CD4-positive, alpha-beta T cell treated with Interleukin-15 for 4 hours (primary cell): ENCODE measurements at regions not wholly inside any gene's neighbourhood (a gene's known extent, or its start where the extent isn't known, plus 50 kb on each side); places are given as distances from the start of the nearest gene placed in this dataset.
"Not testable (repeated sequence)": the region's sequence is repeated elsewhere in the genome, so short reads cannot be mapped to it uniquely, and the experiment has no call there.

Experiments used
- DNase-seq: peaks from one replicate; pipeline ENCODE4 v3.0.0-alpha.2; 2020; ENCODE audit warnings: low spot score

- DNase-seq, result no peak
Observed at GRCh38 chr2:175829741-175830140, 172.3 kb downstream of the LNPK start.

GRCh38 chr2:175827856-175828255 lies 174.2 kb downstream of the LNPK start:
- no peak for DNase-seq

- DNase-seq, result no peak
Observed at GRCh38 chr2:175824243-175824642, 177.8 kb downstream of the LNPK start.

DNA sequence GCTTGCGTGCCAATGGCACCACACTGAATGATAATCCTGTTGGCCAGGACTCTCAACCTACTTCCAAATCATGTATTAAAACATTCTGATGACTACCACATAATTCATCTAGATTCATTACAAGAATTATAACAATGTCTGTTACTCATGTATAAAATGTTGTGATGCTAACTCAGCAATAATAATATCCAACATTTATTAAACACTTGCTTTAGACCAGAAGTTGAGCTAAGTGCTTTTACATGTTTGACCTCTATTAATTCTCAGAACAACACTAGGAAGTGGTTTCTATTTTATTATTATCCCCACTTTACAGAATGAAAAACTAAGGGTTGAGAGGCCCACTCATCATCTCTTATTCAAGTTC lies 178.4 kb downstream of the LNPK start:
- DNase-seq, result no peak

DNA sequence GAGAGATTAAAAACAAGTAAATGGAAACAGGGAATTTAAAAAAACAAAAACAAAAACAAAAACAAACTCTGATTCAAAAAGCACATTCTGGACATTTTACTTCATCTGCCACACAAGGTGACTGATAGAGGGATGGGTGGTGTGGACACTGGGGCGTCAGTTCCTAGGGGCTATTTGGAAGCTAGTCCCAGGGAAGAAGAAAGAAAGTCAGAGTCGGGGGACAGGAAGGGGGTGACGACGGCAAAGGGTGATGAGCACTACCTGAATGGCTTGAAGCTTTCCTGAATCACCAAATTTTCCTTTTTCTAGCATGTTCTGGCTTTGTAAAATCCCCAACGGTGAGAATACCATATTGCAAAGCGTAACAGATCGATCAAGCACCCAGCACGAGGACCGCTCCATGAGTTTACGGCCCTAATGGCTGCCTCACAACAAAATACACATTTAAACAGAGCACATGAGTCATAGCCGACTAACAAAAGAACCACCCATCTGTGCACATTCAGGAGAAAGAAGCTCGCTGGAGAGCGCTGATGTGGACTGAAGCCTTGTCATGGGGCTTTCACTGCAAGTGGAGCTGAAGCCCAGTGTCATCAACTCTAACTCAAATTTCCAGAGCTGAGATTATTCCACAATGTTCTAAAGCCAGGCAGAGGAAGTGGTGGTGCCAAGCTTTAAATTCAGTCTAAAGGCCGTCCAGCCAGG lies 178.9 kb downstream of the LNPK start:
- no peak for DNase-seq

- DNase-seq, result no peak
Observed at GRCh38 chr2:175817221-175817620, 184.8 kb downstream of the LNPK start.

DNA sequence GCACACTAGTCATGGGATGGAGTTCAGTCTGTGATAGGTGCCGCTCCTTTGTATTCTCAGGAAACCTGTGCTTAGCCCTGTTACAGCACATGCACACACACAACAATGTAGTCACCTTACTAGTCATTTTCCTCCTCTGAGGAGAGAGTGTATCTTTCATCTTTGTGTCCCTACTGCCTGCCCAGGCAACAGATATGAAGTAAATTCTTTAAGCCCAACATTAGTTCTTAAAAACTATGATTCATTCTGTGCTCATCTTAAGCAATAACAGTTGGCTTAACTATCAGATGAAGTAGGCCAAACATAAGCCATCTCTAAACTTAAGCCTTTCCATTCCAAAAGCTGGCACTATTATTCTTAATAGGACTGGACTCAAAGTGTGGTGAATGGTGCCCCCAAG lies 186.5 kb downstream of the LNPK start:
- no peak for DNase-seq

- DNase-seq, result no peak
Observed at GRCh38 chr2:175811971-175812370, 190.1 kb downstream of the LNPK start.

DNA sequence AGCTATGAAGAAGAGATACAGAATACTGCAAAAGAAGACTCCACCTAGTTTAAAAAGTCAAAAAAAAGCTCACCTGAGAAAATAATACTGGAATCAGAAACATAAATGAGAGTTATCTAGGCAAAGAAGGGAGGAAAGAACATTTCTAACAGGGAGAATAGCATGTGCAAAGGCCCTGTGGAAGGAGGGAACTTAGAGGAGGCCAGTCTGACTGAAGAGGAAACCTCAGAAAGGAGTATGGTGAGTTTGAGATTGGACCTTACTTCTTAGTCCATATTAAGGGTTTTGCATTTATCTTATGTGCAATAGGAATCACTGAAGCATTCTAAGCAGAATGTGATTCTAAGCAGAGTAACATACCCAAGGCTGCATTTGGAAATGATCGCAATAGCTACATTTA lies 193.2 kb downstream of the LNPK start:
- no peak for DNase-seq

DNA sequence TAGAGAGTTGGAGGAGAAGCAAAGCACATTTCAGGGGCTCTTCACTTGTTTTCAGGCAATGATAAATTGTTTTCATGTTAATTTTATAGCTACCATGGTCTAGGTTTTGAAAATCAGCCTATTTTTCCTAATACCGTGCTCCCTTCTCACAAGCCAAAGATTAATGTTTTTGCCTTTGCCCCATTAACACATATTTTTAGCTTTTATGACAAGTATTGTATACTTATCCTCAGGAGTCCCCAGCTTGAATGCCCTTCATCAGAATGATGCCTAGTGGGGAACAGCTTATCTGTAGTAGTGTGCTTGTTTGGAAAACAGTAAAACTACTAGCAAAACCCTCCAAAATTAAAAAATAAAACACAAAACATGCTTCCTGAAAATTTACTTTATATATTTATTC lies 194.0 kb downstream of the LNPK start:
- no peak for DNase-seq

- no peak for DNase-seq
Observed at GRCh38 chr2:175807031-175807873, 194.8 kb downstream of the LNPK start.

GRCh38 chr2:175806570-175806969 lies 195.5 kb downstream of the LNPK start:
- DNase-seq, result no peak

- DNase-seq, result no peak
Observed at GRCh38 chr2:175806125-175806490, 196.0 kb downstream of the LNPK start.

GRCh38 chr2:175805442-175806124 lies 196.5 kb downstream of the LNPK start:
- no peak for DNase-seq

- DNase-seq, result no peak
Observed at GRCh38 chr2:175804122-175804521, 197.9 kb downstream of the LNPK start.

DNA sequence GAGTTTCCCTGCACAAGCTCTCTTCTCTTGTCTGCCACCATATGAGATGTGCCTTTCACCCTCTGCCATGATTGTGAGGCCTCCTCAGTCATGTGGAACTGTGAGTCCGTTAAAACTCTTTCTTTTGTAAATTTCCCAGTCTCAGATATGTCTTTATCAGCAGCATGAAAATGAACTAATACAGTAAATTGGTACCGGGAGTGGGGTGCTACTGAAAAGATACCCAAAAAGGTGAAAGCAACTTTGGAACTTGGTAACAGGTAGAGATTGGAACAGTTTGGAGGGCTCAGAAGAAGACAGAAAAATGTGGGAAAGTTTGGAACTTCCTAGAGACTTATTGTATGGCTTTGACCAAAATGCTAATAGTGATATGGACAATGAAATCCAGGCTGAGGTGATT lies 205.6 kb downstream of the LNPK start:
- DNase-seq, result not testable (repeated sequence)

GRCh38 chr2:175793648-175794047 lies 208.4 kb downstream of the LNPK start:
- DNase-seq, result no peak

- DNase-seq, result no peak
Observed at GRCh38 chr2:175792881-175793280, 209.2 kb downstream of the LNPK start.

DNA sequence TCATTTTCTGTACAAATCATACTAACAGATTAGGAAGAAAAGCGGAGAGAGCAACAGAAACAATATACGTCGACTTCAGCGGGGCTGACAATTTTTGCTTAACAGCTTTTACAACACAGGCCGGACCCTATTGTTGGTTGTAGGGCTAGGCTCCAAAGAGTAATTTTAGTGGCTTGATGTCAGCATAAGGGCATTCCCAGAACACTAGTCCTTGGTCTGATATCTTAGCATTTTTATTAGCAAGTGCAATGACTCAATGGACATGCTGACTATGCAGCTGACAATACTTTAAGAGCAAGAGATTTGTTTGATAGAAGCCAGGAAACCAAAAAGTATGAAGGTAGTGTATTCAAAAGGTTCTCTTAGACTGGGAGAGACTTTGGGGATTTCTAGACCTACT lies 209.9 kb downstream of the LNPK start:
- no peak for DNase-seq

DNA sequence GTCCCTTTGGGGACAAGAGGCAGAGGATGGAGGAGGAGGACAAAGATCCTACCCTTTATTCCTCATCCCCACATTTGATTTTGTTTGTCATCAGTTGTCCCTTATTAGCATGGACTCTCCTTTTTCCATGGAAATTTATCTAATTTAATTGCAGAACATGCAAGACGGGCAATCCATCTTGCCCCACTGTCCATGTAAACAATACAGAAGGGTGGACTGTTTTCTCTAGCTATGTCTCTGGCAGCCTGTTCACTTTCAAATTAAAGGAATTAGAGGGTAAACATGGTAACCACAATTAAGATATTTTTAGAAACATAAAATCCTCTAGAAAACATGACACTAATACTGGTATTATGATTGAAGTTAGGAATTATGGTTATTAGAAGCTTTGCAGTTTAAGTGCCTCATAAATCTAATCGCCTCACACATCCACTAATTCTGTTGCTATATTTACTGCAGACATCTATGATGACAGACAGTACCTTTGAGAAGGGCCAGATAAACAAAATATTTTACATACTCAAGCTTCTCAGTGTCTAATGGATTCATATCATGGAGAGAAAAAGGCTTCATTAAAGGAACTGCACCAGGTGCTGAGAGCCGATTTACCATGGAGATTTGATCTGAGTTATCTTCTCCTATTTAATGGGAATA lies 215.5 kb downstream of the LNPK start:
- DNase-seq, result no peak

DNA sequence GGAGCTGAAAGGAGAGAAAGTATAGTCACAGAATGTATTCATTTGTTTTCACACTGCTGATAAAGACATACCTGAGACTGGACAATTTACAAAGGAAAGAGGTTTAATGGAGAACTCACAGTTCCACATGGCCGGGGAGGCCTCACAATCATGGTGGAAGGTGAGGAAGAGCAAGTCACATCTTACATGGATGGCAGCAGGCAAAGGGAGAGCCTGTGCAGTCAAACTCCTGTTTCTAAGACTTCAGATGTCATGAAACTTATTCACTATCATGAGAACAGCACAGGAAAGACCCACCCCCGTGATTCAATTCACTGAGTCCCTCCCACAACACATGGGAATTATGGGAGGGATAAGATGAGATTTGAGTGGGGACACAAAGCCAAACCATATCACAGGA lies 224.7 kb downstream of the LNPK start:
- not testable (repeated sequence) for DNase-seq

GRCh38 chr2:175769200-175769599 lies 232.9 kb downstream of the LNPK start:
- DNase-seq, result no peak

DNA sequence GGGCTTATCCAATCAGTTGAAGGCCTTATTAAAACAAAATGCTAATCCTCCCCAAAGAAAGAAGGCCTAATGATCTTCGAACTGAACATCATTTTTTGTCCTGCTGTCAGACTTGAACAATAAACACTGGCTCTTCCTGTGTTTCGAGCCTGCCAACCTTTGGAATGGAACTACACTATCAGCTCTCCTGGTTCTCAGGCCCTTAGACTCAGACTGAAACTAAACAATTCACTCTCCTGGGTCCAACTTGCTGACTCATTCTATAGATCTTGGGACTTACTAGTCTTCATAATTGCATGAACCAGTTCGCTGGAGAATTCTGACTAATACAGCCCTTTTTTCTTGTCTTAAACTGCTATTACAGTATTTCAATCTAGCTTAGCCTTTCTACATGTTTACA lies 235.2 kb downstream of the LNPK start:
- no peak for DNase-seq
